OCI-LY7 (cell line): ENCODE measurements at regions not wholly inside any gene's neighbourhood (a gene's known extent, or its start where the extent isn't known, plus 50 kb on each side); places are given as distances from the start of the nearest gene placed in this dataset.

ENCODE experiments used
- CTCF ChIP-seq: fragments of 200-600 bp; sonication (generic); conservative IDR thresholded peaks from 2 replicates; pipeline ENCODE4 v1.5.1; 2014; ENCODE audit warnings: mild to moderate bottlenecking, antibody characterized with exemption, low read length, moderate library complexity, mixed read lengths
- EZH2phosphoT487 ChIP-seq: fragments of 200-600 bp; sonication (generic); IDR thresholded peaks from 2 replicates; pipeline ENCODE4 v1.6.1; 2018; ENCODE audit warnings: low read depth, borderline replicate concordance, mild to moderate bottlenecking, mixed run types, antibody characterized with exemption, low read length, moderate library complexity, mixed read lengths

GRCh38 chr4:160492181-160492580, 1389.3 kb downstream of the RAPGEF2 start:
- TF ChIP-seq CTCF (no peak), EZH2phosphoT487 (no peak)
